22Rv1 (cell line): ENCODE measurements at regions not wholly inside any gene's neighbourhood (a gene's known extent, or its start where the extent isn't known, plus 50 kb on each side); places are given as distances from the start of the nearest gene placed in this dataset.

ENCODE experiments used
- CTCF ChIP-seq: fragments of 450-650 bp; IDR thresholded peaks from 2 replicates; pipeline ENCODE4 v1.5.1; 2017; ENCODE audit warnings: mild to moderate bottlenecking
- ZFX ChIP-seq: fragments of 450-650 bp; IDR thresholded peaks from 2 replicates; pipeline ENCODE4 v1.6.1; 2017; ENCODE audit warnings: antibody characterized with exemption, borderline replicate concordance

- no peak for TF ChIP-seq CTCF
- no peak for TF ChIP-seq ZFX
Measured at GRCh38 chr4:84051639-84052038, 447.5 kb downstream of the NKX6-1 start.
